Bronchial epithelial cell (primary cell): ENCODE measurements at regions not wholly inside any gene's neighbourhood (a gene's known extent, or its start where the extent isn't known, plus 50 kb on each side); places are given as distances from the start of the nearest gene placed in this dataset.

Source experiments
- DNase-seq: peaks from one replicate; pipeline ENCODE4 v3.0.0-alpha.2; 2010; ENCODE audit warnings: low read depth
- FAIRE-seq: peaks from 2 replicates; lab custom pipeline; 2011; peaks lifted over from hg19 to GRCh38; lab: Jason Lieb, UNC
- H3K27me3 ChIP-seq: 2 replicates; pipeline ENCODE4 v1.5.1; 2011; ENCODE audit warnings: low read length; ENCODE audit not compliant: control insufficient read depth, insufficient read depth
- H3K36me3 ChIP-seq: 2 replicates; pipeline ENCODE4 v1.5.1; 2011; ENCODE audit warnings: low read length; ENCODE audit not compliant: control insufficient read depth, insufficient read depth
- H3K4me3 ChIP-seq: 2 replicates; pipeline ENCODE4 v1.5.1; 2011; ENCODE audit warnings: mild to moderate bottlenecking, low read depth, low read length, control low read depth
- CTCF ChIP-seq: IDR thresholded peaks from 2 replicates; pipeline ENCODE4 v1.5.1; 2011; ENCODE audit warnings: mild to moderate bottlenecking, moderate library complexity, low read length, control low read depth, inconsistent platforms; ENCODE audit not compliant: insufficient read depth, severe bottlenecking

DNA sequence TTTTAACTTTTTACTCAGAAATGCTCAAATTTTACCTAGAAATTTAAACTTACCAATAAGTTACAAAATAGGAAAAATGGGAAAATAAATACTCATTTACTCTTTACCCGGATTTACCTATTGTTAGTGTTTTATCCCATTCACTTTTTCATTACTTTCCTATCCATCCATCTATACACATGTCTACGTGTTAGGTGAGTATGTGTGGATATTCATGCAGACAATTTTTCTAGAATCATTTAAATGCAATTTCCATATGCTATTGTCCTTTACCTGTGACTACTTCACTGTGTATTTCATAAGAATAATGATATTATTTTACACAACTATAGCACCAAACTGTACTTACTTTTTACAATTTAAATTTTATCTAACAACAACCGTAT is 896.6 kb upstream of the INTU start:
- FAIRE-seq: no peak

GRCh38 chr4:126737899-126738526 is 894.7 kb upstream of the INTU start:
- TF ChIP-seq CTCF: no peak
- no peak for FAIRE-seq
- no peaks in the 10 kb centered on the region for H3K36me3 ChIP-seq

More for the DNA sequence above, 896.6 kb upstream of the INTU start:
- Histone ChIP-seq H3K36me3 (no peaks in the 10 kb centered on the region), H3K4me3 (no peak overlapping the region), H3K27me3 (no peaks in the 10 kb centered on the region)
- TF ChIP-seq CTCF: no peak
- DNase-seq: no peak

DNA sequence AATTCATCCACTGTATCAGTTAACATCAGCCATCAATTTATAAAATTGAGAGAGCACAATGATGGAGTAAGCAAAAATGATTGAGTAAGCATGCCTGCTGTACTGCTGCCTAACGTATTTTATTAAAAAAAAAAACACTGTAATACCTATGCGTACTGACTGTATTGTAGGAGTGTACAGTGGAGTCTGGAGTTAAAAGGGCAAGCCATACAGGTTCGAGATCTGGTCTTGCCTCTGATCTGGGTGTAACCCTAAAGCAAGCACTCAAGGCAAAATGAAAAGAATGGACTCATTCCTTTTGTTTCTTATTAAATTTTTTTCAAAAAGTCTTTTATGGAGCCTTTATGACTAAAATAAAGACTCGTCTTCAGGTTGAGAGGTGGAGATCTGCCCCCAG is 894.2 kb upstream of the INTU start:
- TF ChIP-seq CTCF: no peak
- DNase-seq (no peak), FAIRE-seq (no peak)
- no peak overlapping the region for H3K4me3 ChIP-seq
- H3K36me3 ChIP-seq: no peaks in the 10 kb centered on the region
- H3K27me3 ChIP-seq: no peaks in the 10 kb centered on the region

More at GRCh38 chr4:126737899-126738526, 894.7 kb upstream of the INTU start:
- Histone ChIP-seq H3K27me3 (no peaks in the 10 kb centered on the region), H3K4me3 (no peak overlapping the region)
- DNase-seq: no peak

- Histone ChIP-seq H3K36me3 (no peaks in the 10 kb centered on the region), H3K4me3 (no peak overlapping the region), H3K27me3 (no peaks in the 10 kb centered on the region)
- FAIRE-seq: no peak
- DNase-seq: peak; percentile 77
- TF ChIP-seq CTCF: no peak
Measured at GRCh38 chr4:126738926-126739325, 893.8 kb upstream of the INTU start.

GRCh38 chr4:126740687-126741086 is 892.1 kb upstream of the INTU start:
- no peaks in the 10 kb centered on the region for H3K27me3 ChIP-seq
- FAIRE-seq: no peak
- no peak overlapping the region for H3K4me3 ChIP-seq
- no peak for TF ChIP-seq CTCF
- no peak for DNase-seq
- no peaks in the 10 kb centered on the region for H3K36me3 ChIP-seq

DNA sequence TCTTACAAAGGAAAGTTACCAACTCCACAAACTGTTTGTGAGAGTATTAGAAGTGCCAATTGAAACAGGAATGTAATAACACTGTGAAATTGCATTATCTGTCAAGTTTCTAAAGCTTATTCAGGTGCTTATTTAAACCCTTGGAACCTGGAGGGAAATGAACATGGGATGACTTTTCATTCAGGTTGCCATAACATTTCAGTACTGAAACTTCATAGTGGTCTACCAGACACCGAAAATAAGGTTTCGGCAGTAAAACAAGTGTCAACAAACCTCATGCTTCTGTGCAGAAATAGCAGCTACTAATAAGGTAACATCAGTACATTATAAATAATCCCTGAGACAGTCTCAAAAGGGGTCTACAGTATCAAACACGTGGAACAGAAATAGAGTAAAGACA is 890.7 kb upstream of the INTU start:
- Histone ChIP-seq H3K4me3 (no peak overlapping the region), H3K36me3 (no peaks in the 10 kb centered on the region), H3K27me3 (no peaks in the 10 kb centered on the region)
- TF ChIP-seq CTCF: no peak
- DNase-seq: no peak
- FAIRE-seq: no peak
